Body of pancreas (tissue), 4 donors: ENCODE measurements at regions not wholly inside any gene's neighbourhood (a gene's known extent, or its start where the extent isn't known, plus 50 kb on each side); places are given as distances from the start of the nearest gene placed in this dataset.

Experiments
- CTCF ChIP-seq, 7 experiments: fragments of 450-650 bp in 4 of 7; fragments of 200-600 bp in 3 of 7; sonication (generic) in 3 of 7; IDR thresholded peaks; one replicate each; pipeline ENCODE4 v1.5.1; 2016 to 2019; ENCODE audit warnings: antibody characterized with exemption in 7 of 7
- POLR2A ChIP-seq, 3 donors: fragments of 450-650 bp; IDR thresholded peaks; one replicate each; pipeline ENCODE4 v1.6.1; 2016; ENCODE audit warnings: antibody characterized with exemption in 3 of 3, mild to moderate bottlenecking in 2 of 3

DNA sequence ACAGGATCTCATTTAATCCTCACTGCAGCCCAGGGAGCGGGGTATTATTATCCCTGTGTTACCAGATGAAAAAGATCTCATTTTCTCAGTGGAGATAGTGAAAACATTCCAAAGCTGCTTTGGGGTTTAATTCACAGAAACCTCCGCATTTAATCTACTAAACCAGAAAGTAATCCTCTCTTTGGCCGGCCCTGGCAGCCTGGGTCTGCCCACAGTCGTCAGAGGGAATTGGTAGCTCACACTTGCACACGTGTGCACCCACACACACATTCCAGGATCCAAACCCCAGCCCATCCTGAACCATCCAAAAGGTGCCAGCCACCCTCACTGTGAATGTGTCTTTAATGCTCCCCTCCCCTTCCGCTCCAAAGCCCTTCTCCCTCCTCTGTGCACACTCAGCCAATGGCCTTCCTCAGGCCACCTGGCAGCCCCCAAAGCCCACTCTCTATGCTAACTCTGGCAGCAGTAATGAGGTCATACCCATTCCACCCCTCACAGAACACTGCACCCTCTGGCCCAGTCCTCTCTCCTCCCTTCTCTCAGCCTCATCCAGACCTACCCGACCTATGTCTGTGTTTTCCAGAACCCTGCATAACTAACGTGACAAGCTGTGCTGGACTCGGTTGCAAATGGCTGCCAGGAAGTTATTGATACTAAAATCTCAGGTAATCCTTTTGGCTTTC lies 466.2 kb downstream of the SOX6 start:
- TF ChIP-seq CTCF (IDR thresholded peaks at IDR 0.05) (no peak), POLR2A (IDR thresholded peaks at IDR 0.05) (no peak)
